Osteocyte (in vitro differentiated cells): ENCODE measurements at regions not wholly inside any gene's neighbourhood (a gene's known extent, or its start where the extent isn't known, plus 50 kb on each side); places are given as distances from the start of the nearest gene placed in this dataset.
A peak's percentile ranks its signal among the peaks of the same experiment; 100 is the strongest.

Source experiments
- DNase-seq: peaks from one replicate; pipeline ENCODE4 v3.0.0; 2021; ENCODE audit warnings: mixed read lengths; ENCODE audit not compliant: unreplicated experiment; ENCODE audit errors: extremely low spot score
- H3K27ac Mint-ChIP-seq: one replicate; pipeline ENCODE4 v1.8.0; 2021; ENCODE audit warnings: mild to moderate bottlenecking, mixed read lengths; ENCODE audit not compliant: unreplicated experiment
- H3K27me3 Mint-ChIP-seq: one replicate; pipeline ENCODE4 v1.8.0; 2021; ENCODE audit warnings: mixed read lengths; ENCODE audit not compliant: unreplicated experiment
- H3K36me3 Mint-ChIP-seq: one replicate; pipeline ENCODE4 v1.8.0; 2021; ENCODE audit warnings: mixed read lengths; ENCODE audit not compliant: unreplicated experiment
- H3K4me1 Mint-ChIP-seq: one replicate; pipeline ENCODE4 v1.8.0; 2021; ENCODE audit warnings: mixed read lengths; ENCODE audit not compliant: unreplicated experiment
- H3K4me3 Mint-ChIP-seq: one replicate; pipeline ENCODE4 v1.8.0; 2021; ENCODE audit warnings: mild to moderate bottlenecking, moderate library complexity, mixed read lengths; ENCODE audit not compliant: unreplicated experiment
- H3K9me3 Mint-ChIP-seq: one replicate; pipeline ENCODE4 v1.8.0; 2021; ENCODE audit warnings: mixed read lengths; ENCODE audit not compliant: unreplicated experiment
- TF ChIP-seq, protein P1 (sequence below): fragments of 200-600 bp; sonication (generic); IDR thresholded peaks from 2 replicates; pipeline ENCODE4 v1.5.0; 2021; ENCODE audit warnings: antibody characterized with exemption, mild to moderate bottlenecking, moderate library complexity

DNA sequence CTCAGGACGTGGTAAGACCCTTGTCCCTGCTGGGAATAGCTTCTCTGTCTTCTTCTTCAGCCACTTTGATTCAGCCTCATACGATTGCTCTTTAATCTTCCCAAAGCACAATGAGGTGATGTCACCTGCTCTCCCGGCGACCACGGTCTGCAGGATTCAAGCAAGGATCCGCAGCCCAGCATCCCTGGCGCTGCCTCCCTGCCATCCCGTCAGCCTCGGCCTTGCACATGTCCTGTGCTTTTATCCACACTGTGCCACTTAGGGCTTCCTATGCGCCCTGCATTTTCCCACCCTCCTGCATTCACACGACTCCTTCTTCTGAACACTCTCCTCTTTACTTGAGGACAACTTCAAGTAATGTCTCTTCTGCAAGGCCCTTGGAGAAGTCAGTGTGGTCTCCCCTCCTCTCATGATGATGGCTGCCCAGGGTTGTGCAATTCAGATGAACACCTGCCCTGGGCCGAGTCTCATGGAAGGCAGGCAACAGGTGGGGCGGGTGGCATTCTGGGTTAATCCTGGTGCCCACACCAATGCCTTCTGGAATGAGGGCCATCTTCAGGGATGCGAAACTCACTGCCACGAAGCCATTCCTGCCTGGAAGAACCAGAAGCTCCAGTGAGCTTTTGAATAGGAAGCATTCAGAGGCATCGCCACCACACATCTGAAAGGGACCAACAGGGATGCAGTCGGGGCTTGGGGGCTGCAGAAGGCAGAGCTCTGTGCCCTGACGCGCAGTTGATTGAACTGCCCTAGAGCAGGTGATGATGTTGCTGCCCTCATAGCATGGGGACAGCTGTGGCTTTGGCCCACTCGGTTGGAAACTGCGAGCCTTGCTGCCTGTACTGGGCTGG, 287.5 kb downstream of the GLRX3 start:
- no peaks in the 10 kb centered on the region for H3K4me1 Mint-ChIP-seq
- no peak overlapping the region for H3K4me3 Mint-ChIP-seq
- H3K9me3 Mint-ChIP-seq, result peaks cover 50% of the 10 kb centered on the region
- TF ChIP-seq, protein P1, sequence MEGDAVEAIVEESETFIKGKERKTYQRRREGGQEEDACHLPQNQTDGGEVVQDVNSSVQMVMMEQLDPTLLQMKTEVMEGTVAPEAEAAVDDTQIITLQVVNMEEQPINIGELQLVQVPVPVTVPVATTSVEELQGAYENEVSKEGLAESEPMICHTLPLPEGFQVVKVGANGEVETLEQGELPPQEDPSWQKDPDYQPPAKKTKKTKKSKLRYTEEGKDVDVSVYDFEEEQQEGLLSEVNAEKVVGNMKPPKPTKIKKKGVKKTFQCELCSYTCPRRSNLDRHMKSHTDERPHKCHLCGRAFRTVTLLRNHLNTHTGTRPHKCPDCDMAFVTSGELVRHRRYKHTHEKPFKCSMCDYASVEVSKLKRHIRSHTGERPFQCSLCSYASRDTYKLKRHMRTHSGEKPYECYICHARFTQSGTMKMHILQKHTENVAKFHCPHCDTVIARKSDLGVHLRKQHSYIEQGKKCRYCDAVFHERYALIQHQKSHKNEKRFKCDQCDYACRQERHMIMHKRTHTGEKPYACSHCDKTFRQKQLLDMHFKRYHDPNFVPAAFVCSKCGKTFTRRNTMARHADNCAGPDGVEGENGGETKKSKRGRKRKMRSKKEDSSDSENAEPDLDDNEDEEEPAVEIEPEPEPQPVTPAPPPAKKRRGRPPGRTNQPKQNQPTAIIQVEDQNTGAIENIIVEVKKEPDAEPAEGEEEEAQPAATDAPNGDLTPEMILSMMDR, result no peak
- H3K27me3 Mint-ChIP-seq, result no peaks in the 10 kb centered on the region
- peak; percentile 71 for DNase-seq
- H3K36me3 Mint-ChIP-seq, result no peaks in the 10 kb centered on the region
- no peak overlapping the region for H3K27ac Mint-ChIP-seq

DNA sequence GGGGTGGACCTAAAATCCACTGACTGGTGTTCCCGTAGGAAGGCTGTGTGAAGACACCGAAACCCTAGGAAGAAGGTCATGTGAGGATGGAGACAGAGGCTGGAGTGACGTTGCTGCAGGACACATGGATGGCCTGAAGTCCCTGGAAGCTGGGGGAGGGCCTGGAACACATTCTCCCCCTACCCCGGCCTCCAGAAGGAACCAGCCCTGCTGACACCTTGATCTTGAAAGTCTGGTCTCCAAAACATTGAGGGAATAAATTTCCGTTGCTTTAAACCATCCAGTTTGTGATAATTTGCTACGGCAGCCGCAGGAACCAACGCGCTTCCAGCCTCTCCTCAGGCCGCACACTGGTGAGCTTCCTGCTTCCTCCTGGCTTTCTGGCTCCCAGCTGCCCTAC, 288.2 kb downstream of the GLRX3 start:
- Mint-ChIP-seq H3K4me3 (no peak overlapping the region), H3K9me3 (peaks cover 47% of the 10 kb centered on the region), H3K27me3 (no peaks in the 10 kb centered on the region), H3K27ac (no peak overlapping the region), H3K4me1 (no peaks in the 10 kb centered on the region), H3K36me3 (no peaks in the 10 kb centered on the region)
- TF ChIP-seq, protein P1, result no peak
- DNase-seq, result peak; percentile 67

DNA sequence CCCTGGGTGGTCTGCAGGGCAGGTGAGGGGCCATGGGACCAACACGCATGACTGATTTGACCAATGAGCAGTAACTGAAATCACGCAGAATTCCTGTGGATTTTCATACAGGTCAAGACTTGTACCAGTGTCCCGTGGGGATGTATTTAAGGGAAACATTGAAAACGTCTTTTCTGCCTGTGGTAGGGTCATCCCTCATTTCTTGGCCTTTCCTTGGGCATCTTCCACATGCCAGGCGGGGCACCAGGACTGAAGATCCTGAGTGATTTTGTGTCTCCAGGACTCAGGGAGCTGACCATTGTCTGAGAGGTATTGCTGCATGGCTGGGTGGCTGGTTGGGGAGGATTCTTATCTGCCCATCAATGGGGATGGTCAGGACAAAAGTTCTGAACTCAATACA, 289.0 kb downstream of the GLRX3 start:
- Mint-ChIP-seq H3K4me1 (no peaks in the 10 kb centered on the region), H3K27me3 (no peaks in the 10 kb centered on the region), H3K27ac (no peak overlapping the region), H3K9me3 (peaks cover 45% of the 10 kb centered on the region), H3K4me3 (no peak overlapping the region), H3K36me3 (no peaks in the 10 kb centered on the region)
- peak; percentile 53 for DNase-seq
- TF ChIP-seq, protein P1, result no peak

DNA sequence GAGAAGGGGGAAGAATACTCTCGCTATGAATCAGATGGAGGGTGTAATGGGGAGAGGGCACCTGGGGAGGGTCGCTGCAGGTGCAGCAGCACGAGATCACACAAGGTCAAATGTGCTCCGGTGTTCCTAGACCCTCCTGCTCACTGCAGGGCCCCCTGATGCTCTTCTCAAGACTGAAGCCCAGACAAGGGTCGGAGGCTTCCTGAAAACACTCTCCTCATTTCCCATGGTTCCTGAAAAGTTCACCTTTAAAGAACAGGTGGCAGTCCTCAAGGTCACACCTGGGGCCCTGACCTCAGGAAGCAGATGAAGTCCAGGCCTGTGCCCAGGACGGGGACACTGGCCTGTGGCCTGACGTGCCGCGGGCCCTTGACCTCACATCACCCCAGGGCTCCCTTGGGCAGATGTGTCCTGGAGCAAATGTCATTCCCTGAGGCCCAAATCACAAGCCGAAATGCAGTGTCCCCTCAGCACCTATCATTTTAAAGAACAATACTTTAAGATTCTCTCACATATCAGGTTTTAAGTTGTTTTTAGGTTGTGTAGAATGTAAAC, 289.8 kb downstream of the GLRX3 start:
- no peaks in the 10 kb centered on the region for H3K36me3 Mint-ChIP-seq
- H3K4me3 Mint-ChIP-seq, result no peak overlapping the region
- no peak for DNase-seq
- no peak overlapping the region for H3K27ac Mint-ChIP-seq
- H3K4me1 Mint-ChIP-seq, result no peaks in the 10 kb centered on the region
- H3K27me3 Mint-ChIP-seq, result no peaks in the 10 kb centered on the region
- H3K9me3 Mint-ChIP-seq, result peaks cover 46% of the 10 kb centered on the region
- TF ChIP-seq, protein P1, result no peak

DNA sequence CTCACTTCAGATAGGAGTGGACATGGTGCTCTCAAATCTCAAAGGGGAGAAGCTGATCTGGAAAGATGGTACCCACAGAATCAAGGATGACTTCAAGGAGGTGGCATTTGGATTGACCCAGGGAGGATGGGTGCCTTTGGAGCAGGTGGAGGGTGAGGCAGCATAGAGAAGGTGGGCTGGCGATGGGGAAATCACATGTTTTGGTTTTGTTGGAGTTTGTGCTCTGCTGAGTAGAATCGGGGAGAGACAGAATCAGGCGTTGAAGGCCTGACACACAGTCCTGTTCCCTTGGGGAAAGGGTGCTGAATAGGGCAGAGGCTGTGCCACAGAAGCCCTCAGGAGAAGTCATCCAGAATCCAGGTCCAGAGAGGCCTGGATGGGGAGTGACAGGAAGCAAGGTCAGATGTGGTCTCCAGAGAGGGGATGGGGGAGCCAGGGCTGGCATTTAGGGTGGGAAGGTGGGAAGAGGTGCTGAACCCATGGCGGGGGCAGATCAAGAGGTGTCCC, 291.1 kb downstream of the GLRX3 start:
- H3K27me3 Mint-ChIP-seq, result no peaks in the 10 kb centered on the region

More for the DNA sequence above, 291.1 kb downstream of the GLRX3 start:
- DNase-seq, result no peak
- Mint-ChIP-seq H3K27ac (no peak overlapping the region), H3K9me3 (peaks cover 43% of the 10 kb centered on the region), H3K4me3 (no peak overlapping the region), H3K4me1 (no peaks in the 10 kb centered on the region), H3K36me3 (no peaks in the 10 kb centered on the region)
- TF ChIP-seq, protein P1, result no peak
